H9 (cell line): ENCODE measurements at regions not wholly inside any gene's neighbourhood (a gene's known extent, or its start where the extent isn't known, plus 50 kb on each side); places are given as distances from the start of the nearest gene placed in this dataset.

Source experiments
- DNase-seq: peaks from one replicate; pipeline ENCODE4 v3.0.0-alpha.2; 2017
- H2AFZ ChIP-seq: one replicate; pipeline ENCODE4 v1.6.1; 2013; ENCODE audit warnings: mild to moderate bottlenecking, low read length, control low read depth, moderate library complexity
- H2AK5ac ChIP-seq: 2 replicates; pipeline ENCODE4 v1.6.1; 2013; ENCODE audit warnings: low read length, control low read depth, mixed read lengths; ENCODE audit not compliant: insufficient read length
- H2BK120ac ChIP-seq: one replicate; pipeline ENCODE4 v1.6.1; 2013; ENCODE audit warnings: low read depth, mild to moderate bottlenecking, low read length, control low read depth, inconsistent platforms; ENCODE audit not compliant: poor library complexity, severe bottlenecking
- H2BK12ac ChIP-seq: 2 replicates; pipeline ENCODE4 v1.6.1; 2013; ENCODE audit warnings: low read length, control low read depth, mixed read lengths, low read depth; ENCODE audit not compliant: insufficient read length
- H2BK15ac ChIP-seq: 2 replicates; pipeline ENCODE4 v1.6.1; 2013; ENCODE audit warnings: low read depth, low read length, control low read depth
- H2BK20ac ChIP-seq: one replicate; pipeline ENCODE4 v1.6.1; 2013; ENCODE audit warnings: low read depth, mild to moderate bottlenecking, low read length, control low read depth, inconsistent platforms; ENCODE audit not compliant: poor library complexity, severe bottlenecking
- H2BK5ac ChIP-seq: 2 replicates; pipeline ENCODE4 v1.6.1; 2013; ENCODE audit warnings: low read length, control low read depth, mixed read lengths; ENCODE audit not compliant: insufficient read length
- H3K14ac ChIP-seq: 2 replicates; pipeline ENCODE4 v1.6.1; 2013; ENCODE audit warnings: low read length, control low read depth; ENCODE audit not compliant: insufficient read depth
- H3K18ac ChIP-seq: 2 replicates; pipeline ENCODE4 v1.6.1; 2013; ENCODE audit warnings: low read depth, mild to moderate bottlenecking, mixed read lengths, low read length, control low read depth; ENCODE audit not compliant: insufficient read length
- H3K23ac ChIP-seq: 2 replicates; pipeline ENCODE4 v1.6.1; 2013; ENCODE audit warnings: low read length, control low read depth, mixed read lengths, low read depth; ENCODE audit not compliant: insufficient read length
- H3K23me2 ChIP-seq: 2 replicates; pipeline ENCODE4 v1.6.1; 2013; ENCODE audit warnings: low read depth, mild to moderate bottlenecking, mixed read lengths, low read length, control low read depth; ENCODE audit not compliant: insufficient read length, poor library complexity, severe bottlenecking
- H3K27ac ChIP-seq: 2 replicates; pipeline ENCODE4 v1.5.1; 2013; ENCODE audit warnings: low read length, control low read depth, mixed read lengths, low read depth; ENCODE audit not compliant: insufficient read length
- H3K27me3 ChIP-seq: 2 replicates; pipeline ENCODE4 v1.6.1; 2013; ENCODE audit warnings: low read length, control low read depth, inconsistent platforms; ENCODE audit not compliant: insufficient read depth
- H3K4ac ChIP-seq: 2 replicates; pipeline ENCODE4 v1.6.1; 2013; ENCODE audit warnings: low read depth, mild to moderate bottlenecking, control low read depth, inconsistent platforms, low read length, moderate library complexity
- H3K4me1 ChIP-seq: 2 replicates; pipeline ENCODE4 v1.6.1; 2013; ENCODE audit warnings: low read length, control low read depth, inconsistent platforms; ENCODE audit not compliant: insufficient read depth
- H3K4me2 ChIP-seq: 2 replicates; pipeline ENCODE4 v1.6.1; 2013; ENCODE audit warnings: low read length, control low read depth, mixed read lengths; ENCODE audit not compliant: insufficient read length, insufficient read depth
- H3K56ac ChIP-seq: 2 replicates; pipeline ENCODE4 v1.6.1; 2013; ENCODE audit warnings: low read depth, mild to moderate bottlenecking, mixed read lengths, low read length, control low read depth; ENCODE audit not compliant: insufficient read length
- H3K79me1 ChIP-seq: 2 replicates; pipeline ENCODE4 v1.6.1; 2013; ENCODE audit warnings: low read depth, mild to moderate bottlenecking, moderate library complexity, low read length, control low read depth, inconsistent platforms; ENCODE audit not compliant: insufficient read depth, poor library complexity, severe bottlenecking
- H3K79me2 ChIP-seq: 2 replicates; pipeline ENCODE4 v1.6.1; 2013; ENCODE audit warnings: low read length, control low read depth, inconsistent platforms; ENCODE audit not compliant: insufficient read depth
- H3K9ac ChIP-seq: 2 replicates; pipeline ENCODE4 v1.6.1; 2013; ENCODE audit warnings: low read length, control low read depth, mixed read lengths; ENCODE audit not compliant: insufficient read length; ENCODE audit errors: extremely low read depth
- H3K9me3 ChIP-seq: one replicate; pipeline ENCODE4 v1.6.1; 2013; ENCODE audit warnings: low read depth, low read length, inconsistent platforms; ENCODE audit not compliant: control insufficient read depth
- H3T11ph ChIP-seq: one replicate; pipeline ENCODE4 v1.6.1; 2013; ENCODE audit warnings: mild to moderate bottlenecking, low read length, control low read depth, inconsistent platforms
- H4K20me1 ChIP-seq: one replicate; pipeline ENCODE4 v1.6.1; 2013; ENCODE audit not compliant: control insufficient read depth, insufficient read length, insufficient read depth
- H4K5ac ChIP-seq: 2 replicates; pipeline ENCODE4 v1.6.1; 2013; ENCODE audit warnings: low read depth, mild to moderate bottlenecking, mixed read lengths, low read length, control low read depth; ENCODE audit not compliant: insufficient read length
- H4K8ac ChIP-seq: replicated peaks from 2 replicates; pipeline ENCODE4 v1.6.1; 2013; ENCODE audit warnings: low read length, control low read depth, mixed read lengths, low read depth; ENCODE audit not compliant: insufficient read length
- H4K91ac ChIP-seq: 2 replicates; pipeline ENCODE4 v1.6.1; 2013; ENCODE audit warnings: low read depth, mild to moderate bottlenecking, moderate library complexity, mixed read lengths, low read length, control low read depth; ENCODE audit not compliant: insufficient read length
- H3K27ac Mint-ChIP-seq, 3 experiments: 2 replicates in 2 of 3; 3 replicates in 1 of 3; pipeline ENCODE4 v1.8.0; 2020 to 2021; ENCODE audit warnings: mixed read lengths in 3 of 3, mild to moderate bottlenecking in 1 of 3, moderate library complexity in 1 of 3
- H3K27me3 Mint-ChIP-seq: 2 replicates; pipeline ENCODE4 v1.8.0; 2021; ENCODE audit warnings: low read depth, mild to moderate bottlenecking, moderate library complexity, mixed read lengths
- H3K36me3 Mint-ChIP-seq, 3 experiments: 2 replicates in 2 of 3; 3 replicates in 1 of 3; pipeline ENCODE4 v1.8.0; 2020 to 2021; ENCODE audit warnings: low read depth in 3 of 3, mixed read lengths in 3 of 3; ENCODE audit not compliant: insufficient read depth in 1 of 3
- H3K4me1 Mint-ChIP-seq, 2 experiments: 2 replicates each; pipeline ENCODE4 v1.8.0; 2020; ENCODE audit warnings: mixed read lengths in 2 of 2
- H3K4me3 Mint-ChIP-seq, 2 experiments: 2 replicates in 1 of 2; 3 replicates in 1 of 2; pipeline ENCODE4 v1.8.0; 2020 to 2021; ENCODE audit warnings: mild to moderate bottlenecking in 2 of 2, mixed read lengths in 2 of 2, moderate library complexity in 1 of 2
- H3K9me3 Mint-ChIP-seq, 2 experiments: 2 replicates in 1 of 2; 3 replicates in 1 of 2; pipeline ENCODE4 v1.8.0; 2020; ENCODE audit warnings: mild to moderate bottlenecking in 2 of 2, mixed read lengths in 2 of 2, moderate library complexity in 1 of 2
- WGBS: extraction: QIAGEN DNeasy Blood & Tissue Kit; methylation state at CpG from one replicate; pipeline ENCODE4 v1.1.7; 2013; ENCODE audit warnings: missing lambda C conversion rate, low lambda C conversion rate, mixed read lengths; ENCODE audit not compliant: insufficient read length; ENCODE audit errors: extremely low coverage; 5-methylcytosine and 5-hydroxymethylcytosine counted together
- TF ChIP-seq, protein P1 (sequence below): fragments of 200-600 bp; sonication (generic); conservative IDR thresholded peaks from 3 replicates; pipeline ENCODE4 v1.8.0; 2021; ENCODE audit warnings: antibody characterized with exemption, mild to moderate bottlenecking

DNA sequence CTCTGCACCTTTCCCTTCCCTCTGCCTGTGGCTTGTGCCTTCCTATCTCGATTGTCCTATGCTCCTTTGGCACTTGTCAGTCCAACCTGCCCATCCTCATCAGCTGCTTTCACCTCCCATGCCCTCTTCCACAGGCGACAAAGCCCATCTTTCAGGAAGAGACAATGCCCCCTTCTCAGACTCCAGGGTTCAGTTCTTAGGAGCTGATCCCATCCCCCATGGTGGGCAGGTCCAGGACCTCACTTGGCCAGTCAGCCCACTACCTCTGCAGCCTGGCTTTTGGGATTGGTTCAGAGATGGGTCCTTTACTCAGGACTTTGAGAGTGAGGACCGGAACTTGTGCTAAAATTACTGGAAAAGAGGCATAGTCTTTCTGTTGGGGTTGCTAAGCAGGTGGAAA lies 74.0 kb upstream of the NANOS1 start:
- H3K27ac Mint-ChIP-seq: no peak overlapping the region
- H3K27me3 Mint-ChIP-seq: peaks cover 2% of the 10 kb centered on the region; the same call in 1 of the 2 replicates
- no peak overlapping the region for H3K9ac ChIP-seq

More for the DNA sequence above, 74.0 kb upstream of the NANOS1 start:
- no peak overlapping the region for H4K91ac ChIP-seq
- Mint-ChIP-seq H3K4me3 (no peak overlapping the region), H3K4me1 (peaks cover 3 to 16% of the 10 kb centered on the region in 2 experiments), H3K9me3 (no peaks in the 10 kb centered on the region), H3K36me3 (no peaks in the 10 kb centered on the region)
- H3K4me1 ChIP-seq: no peaks in the 10 kb centered on the region
- no peak overlapping the region for H3K4ac ChIP-seq
- no peak overlapping the region for H3T11ph ChIP-seq
- DNase-seq: peak; percentile 20
- no peak overlapping the region for H3K56ac ChIP-seq
- no peak overlapping the region for H3K14ac ChIP-seq
- H2BK20ac ChIP-seq: no peak overlapping the region
- no peaks in the 10 kb centered on the region for H3K79me1 ChIP-seq
- H4K20me1 ChIP-seq: no peaks in the 10 kb centered on the region
- WGBS: no CpG with 5 or more reads among the region's 3 CpGs
- H3K79me2 ChIP-seq: no peaks in the 10 kb centered on the region
- H2AK5ac ChIP-seq: no peak overlapping the region
- no peak overlapping the region for H2AFZ ChIP-seq
- H4K8ac ChIP-seq: no peak overlapping the region
- H2BK5ac ChIP-seq: no peak overlapping the region
- no peak overlapping the region for H2BK15ac ChIP-seq
- no peak overlapping the region for H3K23ac ChIP-seq
- no peaks in the 10 kb centered on the region for H3K9me3 ChIP-seq
- TF ChIP-seq, protein P1, sequence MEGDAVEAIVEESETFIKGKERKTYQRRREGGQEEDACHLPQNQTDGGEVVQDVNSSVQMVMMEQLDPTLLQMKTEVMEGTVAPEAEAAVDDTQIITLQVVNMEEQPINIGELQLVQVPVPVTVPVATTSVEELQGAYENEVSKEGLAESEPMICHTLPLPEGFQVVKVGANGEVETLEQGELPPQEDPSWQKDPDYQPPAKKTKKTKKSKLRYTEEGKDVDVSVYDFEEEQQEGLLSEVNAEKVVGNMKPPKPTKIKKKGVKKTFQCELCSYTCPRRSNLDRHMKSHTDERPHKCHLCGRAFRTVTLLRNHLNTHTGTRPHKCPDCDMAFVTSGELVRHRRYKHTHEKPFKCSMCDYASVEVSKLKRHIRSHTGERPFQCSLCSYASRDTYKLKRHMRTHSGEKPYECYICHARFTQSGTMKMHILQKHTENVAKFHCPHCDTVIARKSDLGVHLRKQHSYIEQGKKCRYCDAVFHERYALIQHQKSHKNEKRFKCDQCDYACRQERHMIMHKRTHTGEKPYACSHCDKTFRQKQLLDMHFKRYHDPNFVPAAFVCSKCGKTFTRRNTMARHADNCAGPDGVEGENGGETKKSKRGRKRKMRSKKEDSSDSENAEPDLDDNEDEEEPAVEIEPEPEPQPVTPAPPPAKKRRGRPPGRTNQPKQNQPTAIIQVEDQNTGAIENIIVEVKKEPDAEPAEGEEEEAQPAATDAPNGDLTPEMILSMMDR: no peak
- no peak overlapping the region for H3K27ac ChIP-seq
- H3K18ac ChIP-seq: no peak overlapping the region
- H3K23me2 ChIP-seq: no peaks in the 10 kb centered on the region
- no peak overlapping the region for H2BK120ac ChIP-seq
- H3K4me2 ChIP-seq: no peak overlapping the region
- no peak overlapping the region for H4K5ac ChIP-seq
- H3K27me3 ChIP-seq: no peaks in the 10 kb centered on the region
- H2BK12ac ChIP-seq: no peak overlapping the region
